Gastrocnemius medialis (tissue), 4 donors: ENCODE measurements at regions not wholly inside any gene's neighbourhood (a gene's known extent, or its start where the extent isn't known, plus 50 kb on each side); places are given as distances from the start of the nearest gene placed in this dataset.

ENCODE experiments used
- POLR2A ChIP-seq, 2 donors: fragments of 450-650 bp; IDR thresholded peaks; one replicate each; pipeline ENCODE4 v1.6.1; 2017; ENCODE audit warnings: antibody characterized with exemption in 2 of 2, mild to moderate bottlenecking in 2 of 2, moderate library complexity in 2 of 2
- TF ChIP-seq, protein P1 (sequence below), 5 experiments: fragments of 450-650 bp in 3 of 5; fragments of 200-600 bp in 2 of 5; sonication (generic) in 2 of 5; IDR thresholded peaks in 4 of 5; conservative IDR thresholded peaks in 1 of 5; 1 replicate in 4 of 5; 2 replicates in 1 of 5; pipeline ENCODE4 v1.5.1; 2016 to 2019; ENCODE audit warnings: antibody characterized with exemption in 5 of 5, mild to moderate bottlenecking in 3 of 5, moderate library complexity in 3 of 5

DNA sequence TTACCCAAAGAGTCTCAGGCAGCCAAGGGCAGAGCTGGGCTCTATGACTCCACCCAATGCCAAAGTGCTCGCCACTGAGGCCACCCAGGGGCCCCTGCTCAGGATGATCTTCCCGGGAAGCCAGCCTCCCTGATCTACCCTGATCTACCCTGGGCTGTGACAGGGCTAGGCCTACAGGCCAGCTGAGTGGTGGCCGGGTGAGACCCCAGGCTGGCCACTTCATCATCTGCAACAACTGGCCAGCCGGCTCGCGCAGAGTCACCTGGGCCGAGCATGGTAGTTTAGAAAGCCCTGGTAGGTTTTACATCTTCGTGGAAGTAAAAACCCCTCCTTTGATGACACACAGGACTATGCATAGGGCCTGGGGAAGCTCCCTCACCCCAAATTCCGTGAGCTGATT is 276.3 kb downstream of the NDUFA10 start:
- TF ChIP-seq, protein P1, sequence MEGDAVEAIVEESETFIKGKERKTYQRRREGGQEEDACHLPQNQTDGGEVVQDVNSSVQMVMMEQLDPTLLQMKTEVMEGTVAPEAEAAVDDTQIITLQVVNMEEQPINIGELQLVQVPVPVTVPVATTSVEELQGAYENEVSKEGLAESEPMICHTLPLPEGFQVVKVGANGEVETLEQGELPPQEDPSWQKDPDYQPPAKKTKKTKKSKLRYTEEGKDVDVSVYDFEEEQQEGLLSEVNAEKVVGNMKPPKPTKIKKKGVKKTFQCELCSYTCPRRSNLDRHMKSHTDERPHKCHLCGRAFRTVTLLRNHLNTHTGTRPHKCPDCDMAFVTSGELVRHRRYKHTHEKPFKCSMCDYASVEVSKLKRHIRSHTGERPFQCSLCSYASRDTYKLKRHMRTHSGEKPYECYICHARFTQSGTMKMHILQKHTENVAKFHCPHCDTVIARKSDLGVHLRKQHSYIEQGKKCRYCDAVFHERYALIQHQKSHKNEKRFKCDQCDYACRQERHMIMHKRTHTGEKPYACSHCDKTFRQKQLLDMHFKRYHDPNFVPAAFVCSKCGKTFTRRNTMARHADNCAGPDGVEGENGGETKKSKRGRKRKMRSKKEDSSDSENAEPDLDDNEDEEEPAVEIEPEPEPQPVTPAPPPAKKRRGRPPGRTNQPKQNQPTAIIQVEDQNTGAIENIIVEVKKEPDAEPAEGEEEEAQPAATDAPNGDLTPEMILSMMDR (IDR thresholded peaks at IDR 0.05 in 4 of 5, conservative IDR thresholded peaks at IDR 0.05 in 1 of 5) = no peak
- TF ChIP-seq POLR2A (IDR thresholded peaks at IDR 0.05) = no peak
